Fibroblast of skin of left biceps (primary cell): ENCODE measurements at regions not wholly inside any gene's neighbourhood (a gene's known extent, or its start where the extent isn't known, plus 50 kb on each side); places are given as distances from the start of the nearest gene placed in this dataset.

Experiments
- DNase-seq, 2 experiments: peaks; one replicate each; pipeline ENCODE4 v3.0.0-alpha.2; 2013; ENCODE audit warnings: low read depth in 2 of 2

GRCh38 chr5:50964746-50965653 is 298.6 kb downstream of the PARP8 start:
- DNase-seq, result no peak

DNA sequence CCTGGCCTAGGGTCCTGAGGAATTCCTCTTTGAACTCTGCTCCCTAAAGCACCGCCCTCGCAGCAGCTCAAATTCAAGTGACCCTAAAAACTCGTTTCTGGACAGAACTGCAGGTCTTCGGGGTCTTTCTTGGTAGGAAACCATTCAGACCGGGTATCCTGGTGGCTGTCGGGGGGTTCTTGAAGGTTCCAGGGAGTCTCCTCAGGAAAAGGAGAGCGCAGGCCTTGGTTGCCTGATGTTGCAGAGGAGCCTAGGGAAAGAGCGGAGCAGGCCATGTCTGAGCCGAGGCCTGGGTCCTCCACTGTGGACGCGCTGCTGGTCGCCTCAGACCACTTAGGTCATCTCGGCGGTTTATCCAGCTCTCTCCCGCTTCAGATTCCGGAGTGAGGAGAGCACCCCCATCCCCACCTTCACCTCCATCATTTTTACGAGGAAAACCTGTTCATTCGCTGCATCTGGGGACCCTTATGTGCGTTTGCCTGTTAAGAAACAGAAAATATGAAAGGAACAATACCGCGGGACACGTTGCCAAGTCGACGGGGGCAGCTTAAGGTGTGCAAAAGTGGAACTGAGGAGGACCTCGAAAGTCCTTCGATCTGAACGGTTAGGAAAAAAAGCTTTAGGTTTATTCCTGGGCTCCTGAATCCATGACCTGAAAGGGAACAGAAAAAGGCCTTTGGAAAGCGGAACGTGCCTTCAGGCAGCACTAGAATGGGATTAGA is 299.4 kb downstream of the PARP8 start:
- no peak for DNase-seq

GRCh38 chr5:50967009-50967562 is 300.6 kb downstream of the PARP8 start:
- no peak for DNase-seq

DNA sequence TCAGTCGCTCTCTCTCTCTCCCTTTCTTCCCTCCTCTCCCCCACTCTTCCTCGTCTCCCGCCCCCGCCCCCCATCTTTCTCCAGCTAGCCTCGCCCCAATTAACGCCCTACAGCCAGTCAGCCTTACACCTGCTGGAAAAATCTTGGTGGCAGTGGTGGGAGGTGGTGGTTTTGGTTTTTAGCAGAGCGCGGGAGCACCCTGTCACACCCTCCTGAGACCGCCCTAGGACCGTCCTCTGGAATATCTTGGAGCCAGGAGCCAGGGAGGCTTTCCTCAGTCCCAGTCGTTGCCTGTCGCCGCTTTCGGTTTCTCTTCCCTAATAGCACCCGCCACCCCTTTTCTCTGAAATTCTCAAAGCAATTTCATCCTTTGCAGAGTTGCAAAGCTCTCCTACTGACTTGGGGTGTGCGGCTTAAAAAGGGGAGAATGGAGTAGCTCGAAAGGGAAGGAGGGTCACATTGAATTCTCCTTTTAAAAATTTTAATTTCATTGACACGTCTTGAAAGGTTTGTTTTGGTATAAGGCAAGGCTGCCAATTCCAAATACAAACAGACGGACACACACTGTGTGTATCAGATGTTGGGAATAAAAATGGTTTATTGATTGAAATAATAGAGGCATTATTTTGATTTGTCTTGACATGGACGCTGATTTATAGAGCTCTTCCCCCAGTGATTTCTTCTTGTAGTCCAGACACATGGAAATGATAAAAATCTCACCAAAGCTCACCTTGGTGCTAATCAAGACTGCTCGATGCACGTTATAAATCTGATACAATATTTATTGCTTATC is 301.3 kb downstream of the PARP8 start:
- DNase-seq, result no peak

DNA sequence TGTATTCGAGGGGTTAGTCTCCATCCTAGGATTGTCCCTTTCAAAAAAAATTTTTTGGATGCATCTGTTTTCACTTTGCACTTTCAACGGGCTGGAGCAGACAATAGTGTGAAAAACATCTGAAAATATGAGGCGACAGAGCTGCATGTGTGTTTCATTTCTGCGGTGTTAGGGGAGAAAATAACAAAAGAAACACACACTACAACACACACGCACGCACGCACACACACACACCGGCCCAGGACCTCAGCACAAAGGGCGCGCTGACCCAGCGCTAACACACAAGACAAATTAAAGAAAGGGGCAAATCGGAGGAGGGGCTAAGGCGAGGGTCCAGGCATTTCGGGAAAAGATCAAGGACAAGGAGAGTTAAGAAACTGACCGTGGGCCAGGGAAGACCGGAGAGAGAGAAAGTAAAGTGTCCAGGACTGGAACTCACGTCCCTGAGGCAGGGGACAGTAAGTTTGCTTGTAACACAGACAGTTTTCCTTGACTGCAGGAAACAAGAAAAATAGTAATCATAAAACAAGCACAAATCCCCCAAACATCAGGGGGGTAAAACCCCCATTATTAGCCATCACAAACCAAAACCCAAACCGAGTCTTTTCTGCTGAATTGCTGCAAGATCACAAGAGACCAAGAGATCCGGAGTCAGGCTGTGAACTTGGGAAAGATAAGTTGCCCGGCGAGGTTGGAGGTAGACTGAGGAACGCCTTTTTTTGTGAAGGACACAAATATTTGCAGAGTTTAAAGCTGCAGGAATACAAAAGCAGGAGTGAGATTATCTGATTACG is 302.1 kb downstream of the PARP8 start:
- no peak for DNase-seq

GRCh38 chr5:50969151-50970031 is 303.0 kb downstream of the PARP8 start:
- DNase-seq, result no peak

GRCh38 chr5:50975840-50976239 is 309.4 kb downstream of the PARP8 start:
- no peak for DNase-seq

GRCh38 chr5:50978924-50979323 is 312.5 kb downstream of the PARP8 start:
- DNase-seq, result no peak

GRCh38 chr5:50984640-50985039 is 318.2 kb downstream of the PARP8 start:
- no peak for DNase-seq

DNA sequence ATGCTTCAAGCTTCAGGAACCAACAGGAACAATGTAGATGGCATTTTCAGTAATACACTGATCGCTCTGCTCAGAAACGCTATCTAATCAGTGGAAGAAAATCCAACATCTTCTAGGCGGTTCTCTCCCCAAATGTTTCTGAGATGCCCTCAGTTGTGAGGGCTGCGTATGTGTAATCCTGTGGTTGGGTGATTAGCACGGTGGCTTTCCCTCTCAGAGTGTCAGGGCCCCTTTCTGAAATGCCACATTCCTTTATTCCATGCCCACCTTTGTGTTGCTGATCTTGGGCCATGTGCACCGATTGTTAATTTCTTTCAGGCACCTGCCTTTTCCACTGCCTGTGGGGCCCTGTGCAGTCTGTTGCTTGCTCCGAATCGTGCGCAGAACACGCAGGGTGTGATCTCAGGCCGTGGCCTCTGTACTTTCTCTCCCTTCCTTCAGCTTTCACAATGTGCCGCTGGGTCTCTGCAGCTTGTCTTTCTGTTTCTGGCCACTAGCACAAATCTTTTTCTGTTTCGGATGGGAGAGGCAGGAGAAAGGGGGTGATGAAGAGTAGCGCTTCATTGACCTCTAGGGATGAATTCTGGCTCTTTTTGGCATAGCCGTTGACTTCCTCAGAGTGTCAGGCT is 324.0 kb downstream of the PARP8 start:
- no peak for DNase-seq

DNA sequence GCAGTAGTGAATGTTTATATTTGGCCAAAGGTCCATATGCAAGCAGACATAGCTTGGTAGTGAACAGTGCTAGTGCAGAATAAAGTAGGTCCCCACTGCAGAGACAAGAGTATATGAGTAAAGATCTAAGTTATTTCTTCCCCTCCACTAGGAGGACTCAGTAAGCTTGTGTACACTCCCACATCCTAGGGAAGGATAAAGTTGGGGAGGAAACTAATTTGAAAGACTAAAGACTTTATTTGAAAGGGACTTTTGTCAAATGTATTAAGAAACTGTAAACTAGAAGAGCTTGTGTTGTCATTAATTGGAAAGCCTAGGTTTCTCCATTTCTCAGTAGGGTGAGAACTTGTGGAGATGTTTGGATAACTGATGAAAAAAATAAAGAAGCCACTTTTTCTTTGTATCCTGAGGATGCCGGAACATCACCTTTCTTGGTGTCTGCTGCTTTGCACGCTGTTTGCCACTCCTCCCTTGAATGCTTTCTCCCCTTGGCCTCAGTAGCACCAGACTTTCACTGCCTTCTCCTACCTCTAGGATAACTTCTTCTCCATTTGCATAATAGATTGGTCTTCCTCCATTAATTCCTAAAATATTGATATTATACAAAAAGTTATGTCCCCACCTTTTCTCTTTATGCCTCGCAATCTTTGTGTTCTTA is 329.0 kb downstream of the PARP8 start:
- DNase-seq, result no peak

GRCh38 chr5:51001227-51001923 is 334.9 kb downstream of the PARP8 start:
- no peak for DNase-seq

DNA sequence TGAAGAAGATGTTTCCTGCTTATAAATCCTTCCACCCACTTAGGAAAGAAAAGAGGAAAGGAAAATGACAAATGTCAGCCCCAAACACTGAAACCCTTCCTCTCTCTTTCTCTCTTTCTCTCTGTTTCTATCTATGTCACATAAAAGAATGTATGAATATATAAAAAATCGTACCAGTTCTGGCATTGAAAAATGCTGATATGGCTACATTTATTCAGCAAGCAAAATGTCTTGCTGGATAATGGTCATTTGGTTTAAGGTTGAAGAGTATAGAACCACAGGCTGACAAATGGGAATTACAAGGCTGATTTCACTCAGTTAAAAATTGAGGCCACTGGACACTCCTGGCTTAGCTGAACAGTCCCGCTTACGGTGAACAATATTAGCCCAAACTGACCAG is 335.9 kb downstream of the PARP8 start:
- DNase-seq, result no peak

GRCh38 chr5:51013036-51013435 is 346.6 kb downstream of the PARP8 start:
- no peak for DNase-seq

DNA sequence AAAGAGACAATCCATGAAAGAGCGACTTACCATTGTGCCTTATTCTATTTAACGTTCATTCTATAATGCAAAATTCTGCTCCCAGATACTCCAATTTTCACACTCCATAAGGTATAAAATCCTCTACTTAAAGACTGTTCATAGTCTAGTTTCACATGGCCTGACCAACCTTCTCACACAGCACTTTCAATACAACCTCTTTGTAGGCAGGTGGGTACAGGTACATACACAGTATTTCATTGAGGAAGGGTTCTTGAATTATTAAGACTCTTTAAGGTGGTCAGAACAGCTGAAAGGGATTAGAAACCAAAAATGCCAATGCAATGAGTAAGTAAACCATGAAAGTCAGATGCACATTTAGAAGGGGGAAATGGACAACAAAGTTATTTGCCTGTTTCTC is 352.0 kb downstream of the PARP8 start:
- no peak for DNase-seq

GRCh38 chr5:51024263-51024662 is 357.8 kb downstream of the PARP8 start:
- DNase-seq, result no peak

DNA sequence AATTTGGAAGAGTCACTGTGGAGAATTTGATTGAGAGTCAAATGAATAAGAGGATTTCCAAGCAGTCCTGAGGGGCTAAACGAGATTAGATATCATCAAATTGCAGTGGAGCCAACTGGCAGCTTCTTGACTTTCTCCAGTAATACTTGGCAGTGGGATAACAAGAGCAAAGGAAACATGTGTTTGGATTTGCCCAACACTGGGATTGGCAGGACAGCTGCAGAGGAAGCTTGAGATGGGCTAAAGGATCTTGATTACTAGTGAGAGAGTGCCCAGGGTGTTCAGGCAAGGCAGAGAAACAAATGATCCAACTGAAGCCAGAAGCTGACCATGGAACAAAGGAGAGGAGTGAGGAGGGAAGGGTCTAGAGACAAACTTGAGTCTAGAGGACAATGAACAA is 356.0 kb upstream of the ISL1 start:
- DNase-seq, result no peak

DNA sequence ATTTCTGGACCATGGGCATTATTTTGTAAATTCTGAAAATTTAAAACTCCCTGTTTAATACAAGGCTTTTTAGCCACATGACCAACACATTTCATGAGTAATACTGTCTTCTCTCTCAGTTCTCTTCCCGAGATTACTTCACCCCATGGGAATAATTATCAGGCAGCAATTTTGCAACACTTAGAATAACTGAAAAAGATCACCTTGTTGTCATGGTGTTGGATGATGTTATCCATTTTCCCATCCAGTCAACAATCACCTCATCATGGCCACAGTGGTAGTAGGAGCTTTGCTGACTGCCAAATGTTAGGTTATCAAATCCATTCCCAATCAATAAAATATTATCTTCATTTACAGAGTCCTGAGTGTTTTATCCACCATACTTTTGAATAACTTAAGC is 354.9 kb upstream of the ISL1 start:
- DNase-seq, result no peak

DNA sequence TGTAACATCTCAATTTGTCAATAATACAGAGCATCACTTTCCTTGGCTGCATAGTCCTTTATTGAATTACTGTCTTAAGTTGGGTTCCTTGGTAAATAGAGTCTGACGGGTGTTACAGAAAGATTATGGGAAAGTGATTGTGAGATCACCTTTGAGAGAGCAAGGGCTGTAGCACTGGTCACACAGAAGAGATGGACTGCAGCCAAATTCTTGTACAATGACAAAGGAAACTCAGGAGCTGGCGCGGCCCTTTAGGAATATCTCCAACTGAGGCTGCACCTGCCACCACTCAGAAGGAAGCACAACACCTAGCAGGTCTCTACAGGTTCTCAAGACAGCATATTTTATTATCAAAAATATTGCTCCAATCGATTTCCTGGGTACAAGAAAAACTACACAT is 350.0 kb upstream of the ISL1 start:
- no peak for DNase-seq
